GM21576 (cell line): ENCODE measurements at regions not wholly inside any gene's neighbourhood (a gene's known extent, or its start where the extent isn't known, plus 50 kb on each side); places are given as distances from the start of the nearest gene placed in this dataset.
"Not testable (repeated sequence)": the region's sequence is repeated elsewhere in the genome, so short reads cannot be mapped to it uniquely, and the experiment has no call there.

Experiments used
- ATAC-seq: cut with Tn5 transposase; IDR thresholded peaks from one replicate; pipeline ENCODE4 v1.9.1; 2021; ENCODE audit warnings: mild to moderate bottlenecking, moderate library complexity; ENCODE audit not compliant: unreplicated experiment

DNA sequence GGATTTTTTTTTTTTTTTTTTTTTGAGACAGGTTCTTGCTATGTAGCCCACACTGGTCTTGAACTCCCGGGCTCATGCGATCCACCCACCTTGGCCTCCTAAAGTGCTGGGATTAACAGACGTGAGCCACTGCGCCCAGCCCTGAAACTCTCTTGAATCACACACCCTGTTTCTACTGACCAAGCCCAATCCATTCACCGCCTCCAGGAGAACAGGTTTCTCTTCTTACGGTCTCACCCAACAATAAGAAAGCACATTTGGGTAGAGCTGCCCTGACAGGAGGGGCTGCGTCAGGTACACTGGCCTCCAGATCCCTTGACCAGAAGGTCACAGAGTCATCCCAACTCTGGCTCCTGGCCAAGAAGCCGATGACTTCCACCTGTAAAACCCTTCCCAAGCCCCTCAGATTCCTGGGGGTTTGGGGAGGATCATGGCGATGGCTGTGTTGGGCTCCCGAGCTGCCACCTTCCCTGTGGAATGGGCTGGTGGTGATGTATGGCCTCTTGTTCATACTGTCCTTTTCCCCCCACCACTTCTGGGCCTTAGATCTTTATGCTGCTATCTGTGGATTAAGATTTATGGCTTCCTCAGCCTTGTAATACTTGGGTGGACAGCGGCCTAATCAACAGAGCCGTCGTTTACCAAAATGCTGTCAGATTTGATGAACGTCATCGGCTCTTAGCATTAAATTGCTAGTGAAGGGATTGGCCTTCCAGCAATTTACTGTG, 89.1 kb downstream of the KATNIP start:
- no peak for ATAC-seq

GRCh38 chr16:27639561-27640276, 89.8 kb downstream of the KATNIP start:
- peak; percentile 73 for ATAC-seq

DNA sequence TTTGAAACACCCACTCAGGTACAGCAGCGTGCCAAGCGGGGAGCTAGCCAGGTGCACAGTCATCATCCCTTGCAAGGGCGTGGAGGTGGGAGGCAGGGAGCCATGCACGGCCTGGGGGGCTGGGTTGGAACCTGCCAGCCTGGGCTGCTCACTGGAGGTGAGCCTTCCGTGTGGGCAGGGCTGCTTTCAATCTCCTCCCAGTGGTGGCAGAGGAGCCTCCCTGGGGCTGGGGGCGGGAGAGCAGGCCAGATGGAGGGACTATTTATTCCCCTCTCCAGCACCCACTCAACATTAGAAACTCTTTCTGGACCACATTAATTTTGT, 90.3 kb downstream of the KATNIP start:
- ATAC-seq, result no peak

GRCh38 chr16:27641260-27641659, 91.3 kb downstream of the KATNIP start:
- no peak for ATAC-seq

- ATAC-seq, result not testable (repeated sequence)
These were observed 91.9 kb downstream of the KATNIP start for GRCh38 chr16:27641734-27642415.

GRCh38 chr16:27642756-27643155, 92.8 kb downstream of the KATNIP start:
- ATAC-seq, result no peak

- no peak for ATAC-seq
These were observed 94.2 kb downstream of the KATNIP start for GRCh38 chr16:27644165-27644564.

GRCh38 chr16:27645396-27645795, 95.5 kb downstream of the KATNIP start:
- no peak for ATAC-seq

- no peak for ATAC-seq
These were observed 96.9 kb downstream of the KATNIP start for GRCh38 chr16:27646806-27647205.

DNA sequence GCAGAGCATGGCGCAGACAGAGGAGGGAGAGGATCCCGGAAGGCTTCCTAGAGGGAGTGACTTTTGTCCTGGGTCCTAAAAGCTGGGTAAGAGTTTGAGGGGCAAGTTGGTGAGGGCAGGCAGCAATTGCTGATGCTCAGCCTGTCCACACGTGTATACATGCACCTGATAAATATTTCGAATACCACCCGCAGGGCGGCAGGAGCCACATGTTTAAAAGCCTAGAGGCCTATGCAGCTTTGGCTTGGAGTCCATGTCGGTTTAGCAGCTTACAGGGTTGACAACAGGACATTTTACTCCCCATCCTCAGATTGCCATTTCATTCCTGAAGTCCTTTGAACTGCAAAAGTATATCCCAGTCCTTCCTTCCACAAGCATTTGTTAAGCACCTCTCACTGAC, 99.1 kb downstream of the KATNIP start:
- no peak for ATAC-seq

DNA sequence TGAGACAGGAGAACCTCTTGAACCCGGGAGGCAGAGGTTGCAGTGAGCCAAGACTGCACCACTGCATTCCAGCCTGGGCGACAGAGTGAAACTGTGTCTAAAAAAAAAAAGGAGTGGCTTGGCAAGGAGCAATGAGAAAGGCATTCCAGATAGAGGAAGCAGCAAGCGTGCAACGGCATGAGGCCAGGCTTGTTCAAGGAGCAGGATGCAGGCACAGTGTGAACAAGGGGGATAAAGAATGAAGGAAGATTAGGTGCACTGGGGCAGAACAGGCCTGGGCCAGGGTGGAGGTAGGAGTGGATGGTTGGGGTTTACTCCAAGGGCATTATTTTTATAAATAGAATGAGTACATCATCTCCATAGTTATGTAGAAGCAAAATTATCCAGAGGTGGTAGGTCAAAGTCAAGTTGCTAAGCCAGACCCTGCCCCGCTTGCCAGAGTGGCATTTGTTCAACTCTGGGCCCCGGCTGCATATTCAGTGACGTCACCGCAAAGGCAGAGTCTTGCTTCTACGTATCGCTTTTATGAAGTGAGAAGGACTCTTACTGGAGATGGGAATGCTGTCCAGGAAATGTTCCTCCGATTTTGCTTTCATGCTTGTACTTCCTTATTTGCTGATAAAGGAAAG, 100.2 kb downstream of the KATNIP start:
- ATAC-seq, result no peak

DNA sequence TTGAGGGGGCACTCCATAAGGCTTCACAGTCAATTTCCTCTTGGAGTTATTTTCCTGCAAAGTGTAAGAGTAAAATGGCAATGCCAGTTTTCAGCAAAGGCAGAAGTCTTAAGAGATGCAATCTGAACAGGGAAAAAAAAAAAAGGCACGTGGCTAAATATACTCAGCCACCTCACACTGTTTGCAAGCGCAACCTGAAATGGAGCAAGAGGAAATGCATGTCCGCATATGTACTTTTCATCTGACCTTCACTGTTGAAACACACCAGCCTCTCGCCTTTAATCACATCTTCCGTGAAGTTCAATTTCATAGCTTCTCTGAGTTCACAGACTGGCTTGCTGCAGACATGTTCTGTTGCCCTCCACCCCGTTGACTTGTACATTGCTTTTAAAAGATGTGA, 101.4 kb downstream of the KATNIP start:
- no peak for ATAC-seq

DNA sequence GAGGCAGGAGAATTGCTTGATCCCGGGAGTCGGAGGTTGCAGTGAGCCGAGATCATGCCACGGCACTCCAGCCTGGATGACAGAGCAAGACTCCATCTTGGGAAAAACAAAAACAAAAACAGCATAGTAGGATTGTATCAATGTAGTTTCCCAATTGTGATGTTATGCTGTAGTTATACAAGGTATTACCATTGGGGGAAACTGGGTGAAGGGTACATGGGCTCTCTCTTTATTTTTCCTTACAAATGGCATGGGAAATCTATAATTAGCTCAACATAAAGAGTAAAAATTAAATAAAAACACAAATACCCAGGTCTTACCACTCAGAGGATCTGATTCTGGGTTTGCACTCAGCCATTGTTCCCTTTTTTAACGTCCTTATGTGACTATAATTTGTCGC, 107.9 kb downstream of the KATNIP start:
- ATAC-seq, result no peak

DNA sequence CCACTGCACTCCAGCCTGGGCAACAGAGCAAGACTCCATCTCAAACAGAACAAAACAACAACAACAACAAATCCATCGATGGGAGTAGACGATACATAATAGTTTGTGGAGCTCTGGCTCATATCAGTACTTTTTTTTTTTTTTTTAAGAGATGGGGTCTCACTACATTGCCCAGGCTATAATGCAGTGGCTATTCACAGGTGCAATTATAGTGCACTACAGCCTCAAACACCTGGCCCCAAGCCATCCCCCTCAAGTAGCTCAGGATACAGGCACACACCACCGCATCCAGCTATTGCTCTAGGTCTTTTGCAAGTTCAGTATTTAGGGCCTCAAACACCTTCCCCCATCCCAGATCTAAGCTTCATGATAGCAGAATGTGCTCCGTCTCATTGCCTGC, 110.6 kb downstream of the KATNIP start:
- no peak for ATAC-seq

DNA sequence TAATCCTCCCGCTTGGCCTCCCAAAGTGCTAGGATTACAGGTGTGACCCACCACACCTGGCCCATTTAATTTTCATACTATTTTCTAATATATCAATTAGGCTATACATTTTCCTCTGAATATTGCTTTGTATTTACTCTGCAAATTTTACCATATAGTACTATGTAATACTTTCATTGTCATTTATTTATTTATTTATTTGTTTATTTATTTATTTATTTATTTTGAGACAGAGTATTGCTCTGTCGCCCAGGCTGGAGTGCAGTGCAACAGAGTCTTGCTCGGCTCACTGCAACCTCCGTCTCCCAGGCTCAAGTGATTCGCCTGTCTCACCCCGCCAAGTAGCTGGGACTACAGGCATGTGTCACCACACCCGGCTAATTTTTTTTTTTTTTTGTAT, 113.3 kb downstream of the KATNIP start:
- not testable (repeated sequence) for ATAC-seq

- ATAC-seq, result no peak
These were observed 115.9 kb downstream of the KATNIP start for GRCh38 chr16:27665881-27666280.

DNA sequence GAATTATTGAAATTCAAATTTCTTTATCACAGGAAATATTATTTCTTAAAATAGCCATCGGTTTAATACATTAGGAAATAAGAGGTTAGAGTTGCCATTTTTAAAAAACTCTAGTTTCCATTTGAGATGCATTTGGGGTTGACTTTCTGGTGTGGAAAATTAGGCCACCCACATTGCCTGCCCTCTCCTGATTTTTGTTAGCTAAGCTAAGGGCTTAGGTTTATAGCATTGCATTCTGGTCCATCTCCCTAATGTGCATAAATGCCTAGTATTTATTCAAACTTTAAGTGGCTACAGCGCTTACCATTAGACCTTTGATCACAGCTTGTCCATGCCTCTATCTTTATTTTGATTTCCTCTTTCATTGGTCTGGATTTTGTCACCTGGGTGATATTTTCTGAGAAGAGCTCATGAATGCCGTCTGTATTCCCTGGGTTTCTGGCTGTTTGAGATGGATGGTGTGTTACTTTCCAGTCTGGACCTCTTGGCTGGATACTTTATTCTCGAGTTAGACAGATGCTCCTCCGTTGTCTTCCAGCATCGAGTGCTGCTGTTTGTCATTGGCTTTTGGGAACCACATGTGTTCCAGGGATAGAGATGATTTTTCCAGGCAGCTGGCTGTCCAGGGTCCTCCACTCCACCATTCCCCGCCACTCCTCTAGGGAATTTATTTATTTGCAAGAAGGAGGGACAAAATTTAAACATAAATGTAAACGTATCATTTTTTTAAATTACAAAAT, 120.3 kb downstream of the KATNIP start:
- ATAC-seq, result no peak

GRCh38 chr16:27671410-27671809, 121.5 kb downstream of the KATNIP start:
- no peak for ATAC-seq

- ATAC-seq, result no peak
These were observed 126.9 kb downstream of the KATNIP start for GRCh38 chr16:27676839-27677238.

GRCh38 chr16:27677263-27677662, 127.3 kb downstream of the KATNIP start:
- no peak for ATAC-seq

GRCh38 chr16:27678955-27679354, 129.0 kb downstream of the KATNIP start:
- ATAC-seq, result no peak
